Astrocyte (in vitro differentiated cells and primary cell): ENCODE measurements at regions not wholly inside any gene's neighbourhood (a gene's known extent, or its start where the extent isn't known, plus 50 kb on each side); places are given as distances from the start of the nearest gene placed in this dataset.

ENCODE experiments used
- CTCF ChIP-seq: IDR thresholded peaks from 2 replicates; pipeline ENCODE4 v1.5.1; 2011; ENCODE audit warnings: low read depth, mild to moderate bottlenecking, inconsistent platforms, low read length, moderate library complexity; ENCODE audit not compliant: insufficient read depth
- EZH2 ChIP-seq: IDR thresholded peaks from 2 replicates; pipeline ENCODE4 v1.6.1; 2012; ENCODE audit warnings: mild to moderate bottlenecking, low read length, inconsistent platforms; ENCODE audit not compliant: insufficient read depth

- TF ChIP-seq CTCF (no peak), EZH2 (no peak)
These were observed 512.9 kb upstream of the SGO1 start for GRCh38 chr3:20698896-20699295.
